GM21619 (cell line): ENCODE measurements at regions not wholly inside any gene's neighbourhood (a gene's known extent, or its start where the extent isn't known, plus 50 kb on each side); places are given as distances from the start of the nearest gene placed in this dataset.
"Not testable (repeated sequence)": the region's sequence is repeated elsewhere in the genome, so short reads cannot be mapped to it uniquely, and the experiment has no call there.

Source experiments
- ATAC-seq: cut with Tn5 transposase; IDR thresholded peaks from one replicate; pipeline ENCODE4 v1.9.1; 2021; ENCODE audit not compliant: unreplicated experiment

DNA sequence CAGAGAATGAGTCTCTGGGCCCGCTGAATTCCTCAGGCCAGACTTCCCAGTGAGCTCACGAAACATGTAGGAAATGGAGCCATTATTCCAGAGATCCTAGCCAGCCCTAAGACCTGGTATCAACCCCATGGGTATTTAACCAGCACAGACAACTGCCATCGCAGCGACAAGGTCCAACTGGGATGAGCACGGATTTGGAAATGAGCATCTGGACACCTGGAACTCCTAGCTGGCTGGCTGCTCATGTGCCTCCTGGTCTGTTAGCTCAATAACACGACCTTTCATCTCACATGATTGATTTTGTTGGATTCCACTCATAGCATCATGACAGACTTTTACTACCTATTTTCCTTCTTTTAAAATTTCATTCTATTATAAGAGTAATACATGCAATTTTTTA is 51.0 kb downstream of the POU3F3 start:
- no peak for ATAC-seq

GRCh38 chr2:104909317-104909716 is 55.4 kb downstream of the POU3F3 start:
- no peak for ATAC-seq

GRCh38 chr2:104914509-104914908 is 60.6 kb downstream of the POU3F3 start:
- peak; percentile 65 for ATAC-seq

DNA sequence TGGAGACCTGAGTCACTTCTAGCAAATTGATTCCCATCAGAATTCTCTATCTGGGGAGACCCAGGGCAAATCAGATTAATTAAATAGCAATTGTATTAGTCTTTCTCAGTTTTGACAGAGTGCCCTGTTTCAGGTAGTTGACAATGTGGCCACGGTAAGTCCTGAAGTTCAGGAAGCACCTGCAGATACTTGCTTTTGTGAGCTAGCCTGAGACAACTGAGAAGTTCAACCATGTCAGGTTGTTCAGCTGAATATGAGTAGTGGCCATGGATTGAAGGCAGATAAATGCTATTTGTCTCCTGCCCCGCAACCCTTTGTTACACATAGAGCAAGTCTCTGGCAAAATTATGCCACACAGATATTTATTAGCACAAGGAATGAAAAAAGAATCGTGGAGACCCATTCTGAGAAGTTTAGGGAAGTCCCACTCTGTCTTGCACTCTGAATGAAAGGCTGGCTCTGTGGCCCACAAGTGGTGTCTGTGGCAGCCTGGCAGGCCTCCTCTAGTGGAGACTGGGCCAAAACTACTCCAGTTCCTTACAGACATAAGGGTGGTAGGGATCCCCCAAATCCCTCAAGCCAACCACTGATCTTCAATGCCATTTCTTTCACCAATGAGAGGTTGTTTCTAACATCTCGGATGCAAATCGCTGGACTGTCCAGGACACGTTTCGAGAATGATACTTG is 61.3 kb downstream of the POU3F3 start:
- no peak for ATAC-seq

GRCh38 chr2:104919127-104919526 is 65.2 kb downstream of the POU3F3 start:
- no peak for ATAC-seq

GRCh38 chr2:104923665-104924064 is 69.8 kb downstream of the POU3F3 start:
- no peak for ATAC-seq

DNA sequence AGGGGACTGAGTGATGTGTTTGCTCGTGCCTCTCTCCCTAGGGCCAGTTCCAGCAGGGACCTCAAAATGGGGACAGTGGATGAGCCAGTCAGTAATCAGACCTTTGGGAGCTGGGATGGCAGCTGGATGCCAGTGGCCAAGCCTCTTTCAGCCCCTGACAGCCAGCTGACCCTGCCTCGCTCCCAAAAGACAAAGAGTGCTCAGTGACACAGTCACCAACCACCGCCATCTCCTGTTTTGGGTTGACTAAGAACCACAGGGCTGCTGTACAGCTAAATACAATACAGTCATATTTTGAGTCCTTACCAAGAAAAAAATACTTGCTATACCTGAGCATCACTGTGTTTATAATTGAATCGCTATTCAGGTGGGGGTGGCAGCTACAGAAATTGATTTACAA is 75.7 kb downstream of the POU3F3 start:
- no peak for ATAC-seq

DNA sequence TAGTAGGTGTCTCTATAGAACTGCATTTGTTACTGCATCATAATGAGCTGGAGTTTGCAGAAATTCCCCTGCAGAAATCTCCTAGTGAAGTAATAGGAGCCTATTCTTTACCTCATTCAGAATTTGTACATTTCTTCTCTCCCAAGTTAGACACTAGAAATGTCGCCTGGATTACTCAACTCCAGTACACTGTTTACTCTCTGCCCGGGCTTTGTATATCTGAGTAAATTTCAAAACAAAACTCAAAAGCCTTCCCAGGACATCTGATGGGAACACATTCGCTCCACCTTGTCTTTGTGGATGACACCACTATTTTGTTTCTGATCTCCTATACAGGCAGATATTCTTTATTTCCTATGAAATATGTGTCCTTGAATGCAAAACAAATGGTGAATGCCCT is 76.8 kb downstream of the POU3F3 start:
- no peak for ATAC-seq

GRCh38 chr2:104932243-104932642 is 78.3 kb downstream of the POU3F3 start:
- no peak for ATAC-seq

GRCh38 chr2:104933151-104933917 is 79.4 kb downstream of the POU3F3 start:
- ATAC-seq, result no peak

- no peak for ATAC-seq
These were observed 82.6 kb downstream of the POU3F3 start for GRCh38 chr2:104936527-104936926.

GRCh38 chr2:104938231-104938941 is 84.5 kb downstream of the POU3F3 start:
- ATAC-seq, result peak; percentile 92

- no peak for ATAC-seq
These were observed 85.8 kb downstream of the POU3F3 start for GRCh38 chr2:104939570-104940217.

GRCh38 chr2:104944495-104944894 is 90.6 kb downstream of the POU3F3 start:
- ATAC-seq, result no peak

- ATAC-seq, result no peak
These were observed 91.2 kb downstream of the POU3F3 start for GRCh38 chr2:104945121-104945520.

DNA sequence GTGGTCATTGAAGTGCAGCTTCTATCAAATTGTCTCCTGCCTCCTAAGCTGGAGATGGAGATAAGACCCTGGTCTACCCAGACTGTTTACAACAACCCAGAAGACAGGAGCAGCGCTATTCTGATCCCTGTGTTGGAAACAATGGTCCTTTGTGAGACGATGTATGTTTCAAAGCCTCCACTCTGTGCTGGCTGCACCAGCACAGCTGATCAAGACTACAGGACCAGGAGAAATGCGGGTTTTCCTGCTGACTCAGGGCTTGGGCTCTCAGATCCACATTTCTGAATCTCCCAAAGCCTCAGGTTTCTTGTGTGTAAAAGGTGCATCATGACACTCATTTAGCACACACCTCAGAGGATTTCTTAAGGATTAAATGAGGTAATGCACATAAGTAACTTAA is 92.0 kb downstream of the POU3F3 start:
- no peak for ATAC-seq

DNA sequence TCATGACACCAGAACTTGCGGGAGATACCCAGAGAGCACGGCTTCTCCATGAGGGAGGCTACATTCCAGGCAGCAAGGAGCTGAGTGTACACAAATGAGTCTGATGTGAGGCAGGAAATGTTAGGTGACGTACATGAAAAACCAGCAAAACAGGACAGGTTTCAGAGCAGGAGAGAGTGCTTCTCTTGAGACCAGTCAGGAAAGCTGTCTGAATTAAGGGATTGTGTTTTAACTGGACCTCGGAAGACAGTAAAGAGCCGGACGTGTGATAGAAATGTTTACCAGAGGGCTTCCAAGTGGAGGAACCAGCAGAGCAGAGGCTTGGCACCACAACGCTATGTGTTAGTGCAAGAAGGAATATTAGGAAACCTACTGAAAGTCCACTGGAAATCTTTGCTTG is 90.4 kb upstream of the MRPS9 start:
- not testable (repeated sequence) for ATAC-seq

- ATAC-seq, result no peak
These were observed 84.9 kb upstream of the MRPS9 start for GRCh38 chr2:104952976-104953375.

GRCh38 chr2:104965900-104966299 is 72.0 kb upstream of the MRPS9 start:
- ATAC-seq, result no peak

- ATAC-seq, result no peak
These were observed 68.3 kb upstream of the MRPS9 start for GRCh38 chr2:104969564-104969963.

DNA sequence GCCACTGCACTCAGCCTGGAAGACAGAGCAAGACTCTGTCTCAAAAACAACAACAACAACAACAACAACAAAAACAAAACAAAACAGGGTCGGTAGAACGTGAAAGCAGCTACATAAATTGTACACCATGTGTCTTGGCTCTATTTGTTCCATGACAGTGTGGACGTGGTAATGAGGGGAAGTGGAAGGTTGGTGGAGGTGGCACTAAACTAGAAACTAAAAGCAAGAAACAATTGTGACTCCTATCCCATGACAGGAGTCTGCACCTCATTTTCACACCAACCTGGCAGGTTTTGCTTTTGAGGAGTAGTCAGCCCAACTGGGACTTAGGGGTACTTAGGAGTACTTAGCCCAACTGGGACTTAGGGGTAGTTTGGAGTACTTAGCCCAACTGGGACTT is 62.5 kb upstream of the MRPS9 start:
- no peak for ATAC-seq
